CD4-positive, alpha-beta T cell (primary cell): ENCODE measurements at regions not wholly inside any gene's neighbourhood (a gene's known extent, or its start where the extent isn't known, plus 50 kb on each side); places are given as distances from the start of the nearest gene placed in this dataset.

ENCODE experiments used
- ATAC-seq: fragments of 200-7000 bp; cut with Tn5 transposase; one replicate; pipeline ENCODE4 v1.10.0; 2022; ENCODE audit warnings: mild to moderate bottlenecking; ENCODE audit not compliant: poor library complexity
- CTCF ChIA-PET: fragments of 350-600 bp; sonication (Branson Sonifier 250); formaldehyde crosslinking; loops from one replicate; lab custom pipeline; 2021; ENCODE audit warnings: antibody characterized with exemption, inconsistent platforms; lab: Charles Lee
- POLR2A ChIA-PET: fragments of 350-600 bp; sonication (Branson Sonifier 250); formaldehyde crosslinking; loops from one replicate; lab custom pipeline; 2021; ENCODE audit warnings: antibody characterized with exemption, inconsistent platforms; lab: Charles Lee
- DNase-seq, 14 experiments: peaks; one replicate each; pipeline ENCODE4 v3.0.0-alpha.2; 2013 to 2020; ENCODE audit warnings: mixed read lengths in 2 of 14
- H3K27ac ChIP-seq, 2 donors: one replicate each; pipeline versions ENCODE4 v1.5.1 to v1.7.0; 2013; ENCODE audit warnings: low read length in 2 of 2, low read depth in 1 of 2, mild to moderate bottlenecking in 1 of 2
- H3K27me3 ChIP-seq, 2 experiments: 1 replicate in 1 of 2; 2 replicates in 1 of 2; pipeline versions ENCODE4 v1.6.1 to v1.7.0; 2013; ENCODE audit warnings: low read length in 2 of 2, control low read depth in 1 of 2, mild to moderate bottlenecking in 1 of 2, moderate library complexity in 1 of 2; ENCODE audit not compliant: insufficient read depth in 2 of 2, control insufficient read depth in 1 of 2
- H3K36me3 ChIP-seq: one replicate; pipeline ENCODE4 v1.6.1; 2013; ENCODE audit warnings: low read length, control low read depth; ENCODE audit not compliant: insufficient read depth
- H3K4me1 ChIP-seq: one replicate; pipeline ENCODE4 v1.6.1; 2013; ENCODE audit warnings: low read length, control low read depth; ENCODE audit not compliant: insufficient read depth
- H3K4me3 ChIP-seq: one replicate; pipeline ENCODE4 v1.5.1; 2013; ENCODE audit warnings: mild to moderate bottlenecking, low read length, moderate library complexity
- H3K9me3 ChIP-seq, 2 experiments: 1 replicate in 1 of 2; 2 replicates in 1 of 2; pipeline versions ENCODE4 v1.6.1 to v1.7.0; 2013; ENCODE audit warnings: low read length in 2 of 2, mild to moderate bottlenecking in 2 of 2, control low read depth in 1 of 2, moderate library complexity in 1 of 2; ENCODE audit not compliant: control insufficient read depth in 1 of 2, insufficient read depth in 1 of 2
- H3K27ac Mint-ChIP-seq: one replicate; pipeline ENCODE4 v1.8.0; 2020; ENCODE audit warnings: mixed read lengths
- H3K27me3 Mint-ChIP-seq: one replicate; pipeline ENCODE4 v1.8.0; 2021; ENCODE audit warnings: mixed read lengths
- H3K36me3 Mint-ChIP-seq: one replicate; pipeline ENCODE4 v1.8.0; 2021; ENCODE audit warnings: low read depth, mixed read lengths
- H3K4me1 Mint-ChIP-seq: one replicate; pipeline ENCODE4 v1.8.0; 2021; ENCODE audit warnings: low read depth, mixed read lengths
- H3K4me3 Mint-ChIP-seq: one replicate; pipeline ENCODE4 v1.8.0; 2020; ENCODE audit warnings: mild to moderate bottlenecking, mixed read lengths
- H3K9me3 Mint-ChIP-seq: one replicate; pipeline ENCODE4 v1.8.0; 2020; ENCODE audit warnings: mixed read lengths
- CTCF ChIP-seq: fragments of 200-600 bp; IDR thresholded peaks from one replicate; pipeline ENCODE4 v1.8.0; 2022; ENCODE audit warnings: antibody characterized with exemption, mild to moderate bottlenecking
- intact Hi-C, 2 experiments: fragments of 100-400 bp; cut with DNase I in 1 of 2; cut with micrococcal nuclease in 1 of 2; formaldehyde crosslinking; loops; one replicate each; pipeline versions ENCODE4 v1.15.1 to v1.9.0; 2023 to 2025; cut with DNase I, micrococcal nuclease

DNA sequence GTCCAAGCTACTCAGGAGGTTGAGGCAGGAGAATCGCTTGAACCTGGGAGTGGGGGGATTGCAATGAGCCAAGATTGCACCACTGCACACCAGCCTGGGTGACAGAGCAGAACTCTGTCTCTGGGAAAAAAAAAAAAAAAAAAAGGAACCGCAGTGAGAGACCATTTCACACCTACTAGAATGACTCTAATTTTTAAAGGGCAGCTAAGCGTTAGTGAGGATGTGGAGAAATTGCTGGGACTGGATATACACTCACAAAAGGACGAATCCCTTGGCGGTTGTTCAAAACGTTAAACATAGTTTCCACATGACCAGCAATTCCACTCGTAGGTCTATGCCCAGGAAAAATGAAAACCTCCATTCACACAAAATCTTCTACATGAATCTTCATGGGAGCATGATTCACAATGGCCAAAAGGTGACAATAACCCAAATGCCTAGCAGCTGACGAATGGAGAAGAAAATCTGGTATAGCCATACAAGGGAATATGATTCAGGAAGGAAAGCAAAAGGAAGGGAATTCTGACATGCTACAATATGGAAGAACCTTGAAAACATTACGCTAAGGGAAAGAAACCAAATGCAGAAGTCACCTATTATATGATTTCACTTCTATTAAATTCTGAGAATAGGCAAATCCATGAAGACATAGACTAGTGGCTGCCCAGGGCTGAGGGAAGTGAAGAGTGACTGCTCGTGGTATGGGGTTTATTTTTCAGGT is 127.0 kb downstream of the CHSY1 start:
- Histone ChIP-seq H3K9me3 (no peaks in the 10 kb centered on the region), H3K4me3 (no peak overlapping the region), H3K27me3 (no peaks in the 10 kb centered on the region), H3K27ac (no peak overlapping the region), H3K36me3 (no peaks in the 10 kb centered on the region), H3K4me1 (peaks cover 41% of the 10 kb centered on the region)
- H3K4me3 Mint-ChIP-seq: no peak overlapping the region
- no peaks in the 10 kb centered on the region for H3K36me3 Mint-ChIP-seq
- no peaks in the 10 kb centered on the region for H3K27me3 Mint-ChIP-seq
- intact Hi-C loops: loop anchor here in 1 of 2 experiments (5.0 to 10.0 kb wide), 2 partner anchors 70 to 127 kb away; partner anchors contain the start of gene CHSY1
- H3K4me1 Mint-ChIP-seq: peaks cover 56% of the 10 kb centered on the region
- TF ChIP-seq CTCF: no peak
- no peak for DNase-seq
- ATAC-seq: no peak
- ChIA-PET POLR2A (interaction anchor here (1.4 kb wide), 1 partner anchor 43 kb away, joined by 4 read pairs; no protein-coding TSS in a partner anchor), CTCF (no interaction called here)
- H3K9me3 Mint-ChIP-seq: no peaks in the 10 kb centered on the region
- peak overlapping the region; percentile 49 for H3K27ac Mint-ChIP-seq

DNA sequence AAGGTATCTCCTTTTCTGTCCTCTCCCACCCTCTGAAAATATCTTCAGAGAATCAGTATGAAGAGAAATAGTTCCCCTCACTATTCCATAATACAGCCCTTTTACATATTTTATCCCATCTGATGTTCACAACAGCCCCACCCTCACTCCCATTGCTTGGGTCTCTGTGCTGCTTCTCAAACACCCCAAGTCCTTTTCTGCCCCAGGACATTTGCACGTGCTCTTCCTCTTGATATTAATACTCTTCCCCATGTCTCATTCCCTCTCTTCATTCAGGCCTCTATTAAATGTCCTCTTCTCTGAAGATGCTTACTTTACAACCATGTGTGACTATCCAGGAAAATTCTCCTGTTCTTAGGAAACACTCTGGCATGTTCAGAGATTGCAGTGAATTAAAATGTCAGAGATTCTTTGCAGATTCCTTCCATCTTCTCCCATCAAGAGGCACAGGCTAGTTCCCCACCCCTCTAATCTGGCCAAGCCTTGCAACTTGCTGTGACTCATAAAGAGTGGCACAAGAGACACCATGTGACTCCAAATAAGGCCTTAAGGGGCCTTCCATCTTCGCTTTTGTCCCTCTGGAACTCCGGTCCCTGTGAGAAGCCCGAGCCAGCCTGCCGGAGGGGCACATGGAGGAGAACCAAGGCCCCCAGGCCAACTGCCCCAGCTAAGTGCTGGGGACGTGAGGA is 128.5 kb downstream of the CHSY1 start:
- Mint-ChIP-seq H3K36me3 (no peaks in the 10 kb centered on the region), H3K4me1 (peaks cover 50% of the 10 kb centered on the region), H3K27ac (no peak overlapping the region), H3K4me3 (no peak overlapping the region), H3K9me3 (no peaks in the 10 kb centered on the region), H3K27me3 (no peaks in the 10 kb centered on the region)
- Histone ChIP-seq H3K27ac (no peak overlapping the region), H3K36me3 (no peaks in the 10 kb centered on the region), H3K4me1 (peaks cover 41% of the 10 kb centered on the region), H3K27me3 (no peaks in the 10 kb centered on the region), H3K9me3 (no peaks in the 10 kb centered on the region), H3K4me3 (no peak overlapping the region)
- ChIA-PET POLR2A (interaction anchor here (1.4 kb wide), 1 partner anchor 44 kb away, joined by 4 read pairs; no protein-coding TSS in a partner anchor), CTCF (no interaction called here)
- ATAC-seq (no peak), DNase-seq (peak in 1 of 14 experiments; percentile 16)
- no peak for TF ChIP-seq CTCF
- intact Hi-C loops: loop anchor here in 1 of 2 experiments (10.0 kb wide), 1 partner anchor 71 kb away; no protein-coding TSS in a partner anchor

- CTCF ChIA-PET: no interaction called here
- Mint-ChIP-seq H3K4me3 (no peak overlapping the region), H3K9me3 (no peaks in the 10 kb centered on the region), H3K4me1 (peaks cover 44% of the 10 kb centered on the region), H3K27me3 (no peaks in the 10 kb centered on the region), H3K27ac (no peak overlapping the region), H3K36me3 (no peaks in the 10 kb centered on the region)
- ATAC-seq: no peak
- no peak for DNase-seq
- POLR2A ChIA-PET: no interaction called here
- Histone ChIP-seq H3K36me3 (no peaks in the 10 kb centered on the region), H3K4me1 (peaks cover 37% of the 10 kb centered on the region), H3K27ac (no peak overlapping the region), H3K9me3 (no peaks in the 10 kb centered on the region), H3K4me3 (no peak overlapping the region), H3K27me3 (no peaks in the 10 kb centered on the region)
- intact Hi-C loops: loop anchor here in 1 of 2 experiments (10.0 kb wide), 1 partner anchor 72 kb away; no protein-coding TSS in a partner anchor
- TF ChIP-seq CTCF: no peak
These were observed 129.0 kb downstream of the CHSY1 start for GRCh38 chr15:101122806-101123205.
